Breast epithelium (tissue), 4 donors: ENCODE measurements at regions not wholly inside any gene's neighbourhood (a gene's known extent, or its start where the extent isn't known, plus 50 kb on each side); places are given as distances from the start of the nearest gene placed in this dataset.
"Not testable (repeated sequence)": the region's sequence is repeated elsewhere in the genome, so short reads cannot be mapped to it uniquely, and the experiment has no call there.

Experiments
- DNase-seq, 2 donors: peaks; one replicate each; pipeline ENCODE4 v3.0.0-alpha.2; 2019; ENCODE audit warnings: low spot score in 2 of 2
- H3K27ac ChIP-seq, 2 donors: fragments of 200-600 bp; sonication (generic) in 1 of 2; one replicate each; pipeline ENCODE4 v1.5.1; 2016 to 2019; ENCODE audit warnings: mild to moderate bottlenecking in 1 of 2
- H3K27me3 ChIP-seq, 2 donors: fragments of 200-600 bp; sonication (generic) in 1 of 2; one replicate each; pipeline versions ENCODE4 v1.5.1 to v1.6.0; 2017 to 2019; ENCODE audit warnings: control low read depth in 1 of 2, mild to moderate bottlenecking in 1 of 2
- H3K36me3 ChIP-seq: fragments of 200-600 bp; one replicate; pipeline ENCODE4 v1.5.1; 2019
- H3K4me1 ChIP-seq, 2 donors: fragments of 200-600 bp; sonication (generic); one replicate each; pipeline ENCODE4 v1.5.1; 2016 to 2019; ENCODE audit warnings: control low read depth in 1 of 2
- H3K4me3 ChIP-seq, 3 donors: fragments of 200-600 bp; sonication (generic); 1 replicate in 2 of 3; 2 replicates in 1 of 3; pipeline ENCODE4 v1.5.1; 2016 to 2019; ENCODE audit warnings: mild to moderate bottlenecking in 3 of 3, moderate library complexity in 2 of 3
- H3K9me3 ChIP-seq, 2 donors: fragments of 200-600 bp; sonication (generic) in 1 of 2; one replicate each; pipeline ENCODE4 v1.5.1; 2016 to 2019; ENCODE audit warnings: control low read depth in 1 of 2
- CTCF ChIP-seq, 3 donors: fragments of 450-650 bp; IDR thresholded peaks; one replicate each; pipeline ENCODE4 v1.5.1; 2016 to 2017; ENCODE audit warnings: antibody characterized with exemption in 3 of 3, mild to moderate bottlenecking in 3 of 3, moderate library complexity in 3 of 3
- POLR2A ChIP-seq: fragments of 450-650 bp; IDR thresholded peaks from one replicate; pipeline ENCODE4 v1.6.1; 2016; ENCODE audit warnings: antibody characterized with exemption, mild to moderate bottlenecking, moderate library complexity
- POLR2AphosphoS5 ChIP-seq, 3 donors: sonication (generic); formaldehyde crosslinking; IDR thresholded peaks; one replicate each; pipeline ENCODE4 v1.6.1; 2017; ENCODE audit warnings: antibody characterized with exemption in 3 of 3
- intact Hi-C: fragments of 100-400 bp; cut with DNase I; formaldehyde crosslinking; loops from one replicate; pipeline ENCODE4 v1.15.1; 2023; ENCODE audit warnings: low total_unique reads

- DNase-seq: no peak
- Histone ChIP-seq H3K36me3 (no peaks in the 10 kb centered on the region), H3K27me3 (no peaks in the 10 kb centered on the region), H3K4me1 (no peaks in the 10 kb centered on the region), H3K27ac (no peak overlapping the region), H3K4me3 (no peak overlapping the region), H3K9me3 (no peaks in the 10 kb centered on the region)
- TF ChIP-seq POLR2A (no peak), CTCF (IDR thresholded peaks at IDR 0.05) (no peak), POLR2AphosphoS5 (IDR thresholded peaks at IDR 0.05) (no peak)
- intact Hi-C loops: no loop called here
These were observed 375.0 kb upstream of the SEMA3C start for GRCh38 chr7:81293806-81294205.

- H3K4me1 ChIP-seq, H3K36me3 ChIP-seq, H3K9me3 ChIP-seq, H3K27me3 ChIP-seq, H3K27ac ChIP-seq, DNase-seq, H3K4me3 ChIP-seq: not testable (repeated sequence)
- intact Hi-C loops: loop anchor here (1.0 kb wide), 1 partner anchor 9 kb away; no protein-coding TSS in a partner anchor
These were observed 367.9 kb upstream of the SEMA3C start for GRCh38 chr7:81286754-81287153.

- no peaks in the 10 kb centered on the region for H3K36me3 ChIP-seq
- no peak overlapping the region for H3K4me3 ChIP-seq
- intact Hi-C loops: no loop called here
- H3K27ac ChIP-seq: no peak overlapping the region
- no peaks in the 10 kb centered on the region for H3K4me1 ChIP-seq
- DNase-seq: no peak
- no peaks in the 10 kb centered on the region for H3K9me3 ChIP-seq
- TF ChIP-seq POLR2A: no peak
- no peaks in the 10 kb centered on the region for H3K27me3 ChIP-seq
These were observed 366.5 kb upstream of the SEMA3C start for GRCh38 chr7:81285142-81285871.

- intact Hi-C loops: no loop called here
These were observed 365.7 kb upstream of the SEMA3C start for GRCh38 chr7:81284576-81284975.

GRCh38 chr7:81280531-81280930 is 361.7 kb upstream of the SEMA3C start:
- no peaks in the 10 kb centered on the region for H3K27me3 ChIP-seq
- DNase-seq: no peak
- H3K4me1 ChIP-seq: no peaks in the 10 kb centered on the region
- H3K27ac ChIP-seq: no peak overlapping the region
- TF ChIP-seq POLR2A: no peak
- TF ChIP-seq CTCF (IDR thresholded peaks at IDR 0.05): no peak
- TF ChIP-seq POLR2AphosphoS5 (IDR thresholded peaks at IDR 0.05): no peak
- intact Hi-C loops: no loop called here
- H3K36me3 ChIP-seq: no peaks in the 10 kb centered on the region
- H3K9me3 ChIP-seq: no peaks in the 10 kb centered on the region
- H3K4me3 ChIP-seq: no peak overlapping the region

More at GRCh38 chr7:81284576-81284975, 365.7 kb upstream of the SEMA3C start:
- Histone ChIP-seq H3K27me3 (no peaks in the 10 kb centered on the region), H3K4me3 (no peak overlapping the region), H3K9me3 (no peaks in the 10 kb centered on the region), H3K4me1 (no peaks in the 10 kb centered on the region), H3K27ac (no peak overlapping the region), H3K36me3 (no peaks in the 10 kb centered on the region)
- no peak for DNase-seq
- TF ChIP-seq POLR2AphosphoS5 (IDR thresholded peaks at IDR 0.05) (no peak), CTCF (IDR thresholded peaks at IDR 0.05) (no peak), POLR2A (no peak)

GRCh38 chr7:81277691-81278090 is 358.8 kb upstream of the SEMA3C start:
- no peak for TF ChIP-seq POLR2AphosphoS5 (IDR thresholded peaks at IDR 0.05)
- TF ChIP-seq POLR2A: no peak
- TF ChIP-seq CTCF (IDR thresholded peaks at IDR 0.05): no peak
- Histone ChIP-seq H3K36me3 (no peaks in the 10 kb centered on the region), H3K4me3 (no peak overlapping the region), H3K4me1 (no peaks in the 10 kb centered on the region), H3K27me3 (no peaks in the 10 kb centered on the region), H3K27ac (no peak overlapping the region), H3K9me3 (no peaks in the 10 kb centered on the region)
- no peak for DNase-seq
- intact Hi-C loops: loop anchor here (1.0 kb wide), 1 partner anchor 10 kb away; no protein-coding TSS in a partner anchor
